Skeletal muscle satellite cell (primary cell): ENCODE measurements at regions not wholly inside any gene's neighbourhood (a gene's known extent, or its start where the extent isn't known, plus 50 kb on each side); places are given as distances from the start of the nearest gene placed in this dataset.

Source experiments
- H3K27me3 ChIP-seq: 2 replicates; pipeline ENCODE4 v1.7.0; 2013; ENCODE audit warnings: low read length; ENCODE audit not compliant: control insufficient read depth, insufficient read depth
- H3K36me3 ChIP-seq: 2 replicates; pipeline ENCODE4 v1.7.0; 2013; ENCODE audit warnings: mild to moderate bottlenecking, control low read depth, low read length; ENCODE audit not compliant: insufficient read depth
- H3K4me1 ChIP-seq: 2 replicates; pipeline ENCODE4 v1.7.0; 2013; ENCODE audit warnings: low read length; ENCODE audit not compliant: control insufficient read depth, insufficient read depth
- H3K4me2 ChIP-seq: 2 replicates; pipeline ENCODE4 v1.7.0; 2013; ENCODE audit warnings: mild to moderate bottlenecking, low read length
- H3K4me3 ChIP-seq: 2 replicates; pipeline ENCODE4 v1.7.0; 2013; ENCODE audit warnings: low read length
- H3K9ac ChIP-seq: 2 replicates; pipeline ENCODE4 v1.7.0; 2013; ENCODE audit warnings: mild to moderate bottlenecking, low read depth, low read length, moderate library complexity
- H3K9me3 ChIP-seq: replicated peaks from 2 replicates; pipeline ENCODE4 v1.7.0; 2013; ENCODE audit warnings: mild to moderate bottlenecking, control low read depth, low read length

- H3K4me1 ChIP-seq = no peaks in the 10 kb centered on the region
- H3K4me3 ChIP-seq = no peak overlapping the region
- no peaks in the 10 kb centered on the region for H3K27me3 ChIP-seq
- no peak overlapping the region for H3K4me2 ChIP-seq
- no peaks in the 10 kb centered on the region for H3K36me3 ChIP-seq
- H3K9ac ChIP-seq = no peak overlapping the region
- H3K9me3 ChIP-seq = no peaks in the 10 kb centered on the region
These were observed 186.9 kb upstream of the ADGRL2 start for GRCh38 chr1:81613803-81614202.

- Histone ChIP-seq H3K4me2 (no peak overlapping the region), H3K36me3 (no peaks in the 10 kb centered on the region), H3K9me3 (no peaks in the 10 kb centered on the region), H3K4me3 (no peak overlapping the region), H3K4me1 (no peaks in the 10 kb centered on the region), H3K9ac (no peak overlapping the region), H3K27me3 (no peaks in the 10 kb centered on the region)
These were observed 192.8 kb upstream of the ADGRL2 start for GRCh38 chr1:81607924-81608323.

GRCh38 chr1:81607086-81607485, 193.6 kb upstream of the ADGRL2 start:
- H3K9ac ChIP-seq = no peak overlapping the region
- H3K27me3 ChIP-seq = no peaks in the 10 kb centered on the region
- H3K9me3 ChIP-seq = no peaks in the 10 kb centered on the region

GRCh38 chr1:81606656-81607055, 194.1 kb upstream of the ADGRL2 start:
- Histone ChIP-seq H3K9ac (no peak overlapping the region), H3K36me3 (no peaks in the 10 kb centered on the region), H3K4me2 (no peak overlapping the region), H3K9me3 (no peaks in the 10 kb centered on the region), H3K4me1 (no peaks in the 10 kb centered on the region), H3K27me3 (no peaks in the 10 kb centered on the region), H3K4me3 (no peak overlapping the region)

More at GRCh38 chr1:81607086-81607485, 193.6 kb upstream of the ADGRL2 start:
- Histone ChIP-seq H3K4me2 (no peak overlapping the region), H3K4me3 (no peak overlapping the region), H3K4me1 (no peaks in the 10 kb centered on the region), H3K36me3 (no peaks in the 10 kb centered on the region)

- H3K9ac ChIP-seq = no peak overlapping the region
- no peaks in the 10 kb centered on the region for H3K36me3 ChIP-seq
- no peak overlapping the region for H3K4me2 ChIP-seq
- H3K4me3 ChIP-seq = no peak overlapping the region
- H3K27me3 ChIP-seq = no peaks in the 10 kb centered on the region
- H3K9me3 ChIP-seq = no peaks in the 10 kb centered on the region
- no peaks in the 10 kb centered on the region for H3K4me1 ChIP-seq
These were observed 195.7 kb upstream of the ADGRL2 start for GRCh38 chr1:81605023-81605422.

GRCh38 chr1:81600878-81601622, 199.7 kb upstream of the ADGRL2 start:
- no peaks in the 10 kb centered on the region for H3K27me3 ChIP-seq
- H3K9me3 ChIP-seq = no peaks in the 10 kb centered on the region
- no peak overlapping the region for H3K9ac ChIP-seq
- H3K4me1 ChIP-seq = no peaks in the 10 kb centered on the region
- H3K4me2 ChIP-seq = no peak overlapping the region
- H3K4me3 ChIP-seq = no peak overlapping the region
- no peaks in the 10 kb centered on the region for H3K36me3 ChIP-seq

GRCh38 chr1:81600363-81600762, 200.4 kb upstream of the ADGRL2 start:
- Histone ChIP-seq H3K9me3 (no peaks in the 10 kb centered on the region), H3K9ac (no peak overlapping the region), H3K27me3 (no peaks in the 10 kb centered on the region), H3K36me3 (no peaks in the 10 kb centered on the region), H3K4me2 (no peak overlapping the region), H3K4me1 (no peaks in the 10 kb centered on the region), H3K4me3 (no peak overlapping the region)

GRCh38 chr1:81598623-81599022, 202.1 kb upstream of the ADGRL2 start:
- no peak overlapping the region for H3K4me3 ChIP-seq
- no peak overlapping the region for H3K9ac ChIP-seq
- no peaks in the 10 kb centered on the region for H3K4me1 ChIP-seq
- H3K36me3 ChIP-seq = no peaks in the 10 kb centered on the region
- H3K4me2 ChIP-seq = no peak overlapping the region
- no peaks in the 10 kb centered on the region for H3K9me3 ChIP-seq
- H3K27me3 ChIP-seq = no peaks in the 10 kb centered on the region

- H3K9ac ChIP-seq = no peak overlapping the region
- H3K4me3 ChIP-seq = no peak overlapping the region
- no peaks in the 10 kb centered on the region for H3K27me3 ChIP-seq
- H3K36me3 ChIP-seq = no peaks in the 10 kb centered on the region
- no peak overlapping the region for H3K4me2 ChIP-seq
- no peaks in the 10 kb centered on the region for H3K4me1 ChIP-seq
- H3K9me3 ChIP-seq = no peaks in the 10 kb centered on the region
These were observed 202.9 kb upstream of the ADGRL2 start for GRCh38 chr1:81597720-81598426.

- Histone ChIP-seq H3K9me3 (no peaks in the 10 kb centered on the region), H3K4me1 (no peaks in the 10 kb centered on the region)
These were observed 204.4 kb upstream of the ADGRL2 start for GRCh38 chr1:81596341-81596740.

GRCh38 chr1:81594206-81594605, 206.5 kb upstream of the ADGRL2 start:
- Histone ChIP-seq H3K9ac (no peak overlapping the region), H3K9me3 (no peaks in the 10 kb centered on the region), H3K27me3 (no peaks in the 10 kb centered on the region), H3K4me1 (no peaks in the 10 kb centered on the region), H3K4me3 (no peak overlapping the region), H3K4me2 (no peak overlapping the region), H3K36me3 (no peaks in the 10 kb centered on the region)

More at GRCh38 chr1:81596341-81596740, 204.4 kb upstream of the ADGRL2 start:
- H3K4me2 ChIP-seq = no peak overlapping the region
- no peaks in the 10 kb centered on the region for H3K27me3 ChIP-seq
- H3K36me3 ChIP-seq = no peaks in the 10 kb centered on the region
- H3K4me3 ChIP-seq = no peak overlapping the region
- H3K9ac ChIP-seq = no peak overlapping the region

- Histone ChIP-seq H3K27me3 (peaks cover 3% of the 10 kb centered on the region), H3K9ac (no peak overlapping the region), H3K4me3 (no peak overlapping the region), H3K4me2 (no peak overlapping the region), H3K36me3 (no peaks in the 10 kb centered on the region), H3K9me3 (no peaks in the 10 kb centered on the region), H3K4me1 (no peaks in the 10 kb centered on the region)
These were observed 208.5 kb upstream of the ADGRL2 start for GRCh38 chr1:81592233-81592632.
